OCI-LY7 (cell line): ENCODE measurements at regions not wholly inside any gene's neighbourhood (a gene's known extent, or its start where the extent isn't known, plus 50 kb on each side); places are given as distances from the start of the nearest gene placed in this dataset.

Source experiments
- BruUV-seq: library from RNA; stranded (reverse); fragments of 400-500 nt; replicated peaks from 2 replicates; lab custom pipeline; 2021; lab: Mats Ljungman, UMichigan
- CTCF ChIA-PET: fragments of 300-600 bp; sonication (Branson Sonifier 250); formaldehyde crosslinking; loops from one replicate; lab custom pipeline; 2022; ENCODE audit warnings: antibody characterized with exemption; ENCODE audit not compliant: unreplicated experiment; lab: Charles Lee
- POLR2A ChIA-PET: fragments of 300-600 bp; sonication (Branson Sonifier 250); formaldehyde crosslinking; loops from one replicate; lab custom pipeline; 2022; ENCODE audit warnings: antibody characterized with exemption; lab: Charles Lee
- DNase-seq: peaks from one replicate; pipeline ENCODE4 v3.0.0-alpha.2; 2015; ENCODE audit warnings: low spot score
- H2AFZ ChIP-seq: fragments of 200-600 bp; sonication (generic), shearing (Covaris generic); 2 replicates; pipeline ENCODE4 v1.6.1; 2014; ENCODE audit warnings: mild to moderate bottlenecking, antibody characterized with exemption, low read length, moderate library complexity
- H3K27ac ChIP-seq: fragments of 200-600 bp; sonication (generic); 2 replicates; pipeline ENCODE4 v1.5.1; 2014; ENCODE audit warnings: mixed run types, low read depth, mild to moderate bottlenecking, moderate library complexity, low read length, inconsistent platforms; ENCODE audit not compliant: poor library complexity, severe bottlenecking
- H3K36me3 ChIP-seq: fragments of 200-600 bp; sonication (generic); 2 replicates; pipeline ENCODE4 v1.6.1; 2014; ENCODE audit warnings: mild to moderate bottlenecking, antibody characterized with exemption, low read length, moderate library complexity, mixed read lengths; ENCODE audit not compliant: insufficient read depth
- H3K4me1 ChIP-seq: fragments of 200-600 bp; sonication (generic); 2 replicates; pipeline ENCODE4 v1.5.1; 2014; ENCODE audit warnings: mild to moderate bottlenecking, low read length; ENCODE audit not compliant: insufficient read depth, poor library complexity, severe bottlenecking
- H3K4me2 ChIP-seq: fragments of 200-600 bp; sonication (generic); 2 replicates; pipeline ENCODE4 v1.6.1; 2014; ENCODE audit warnings: mild to moderate bottlenecking, low read length
- H3K4me3 ChIP-seq: fragments of 200-600 bp; sonication (generic); 2 replicates; pipeline ENCODE4 v1.5.1; 2014; ENCODE audit warnings: mild to moderate bottlenecking, low read depth, low read length; ENCODE audit not compliant: poor library complexity, severe bottlenecking
- H3K79me2 ChIP-seq: fragments of 200-600 bp; sonication (generic); 2 replicates; pipeline ENCODE4 v1.6.1; 2016; ENCODE audit warnings: low read depth, mild to moderate bottlenecking, low read length, moderate library complexity, mixed read lengths; ENCODE audit not compliant: insufficient read depth
- H3K9me2 ChIP-seq: fragments of 200-600 bp; sonication (generic); 2 replicates; pipeline ENCODE4 v1.6.1; 2016; ENCODE audit warnings: mild to moderate bottlenecking, low read length, mixed read lengths; ENCODE audit not compliant: insufficient read depth
- H3K9me3 ChIP-seq: fragments of 200-600 bp; sonication (generic); 2 replicates; pipeline ENCODE4 v1.6.1; 2014; ENCODE audit warnings: mild to moderate bottlenecking, mixed run types, low read length, mixed read lengths
- H4K20me1 ChIP-seq: fragments of 200-600 bp; sonication (generic); 2 replicates; pipeline ENCODE4 v1.6.1; 2014; ENCODE audit warnings: mild to moderate bottlenecking, antibody characterized with exemption, low read length, moderate library complexity, mixed read lengths; ENCODE audit not compliant: insufficient read depth
- EZH2phosphoT487 ChIP-seq: fragments of 200-600 bp; sonication (generic); IDR thresholded peaks from 2 replicates; pipeline ENCODE4 v1.6.1; 2018; ENCODE audit warnings: low read depth, borderline replicate concordance, mild to moderate bottlenecking, mixed run types, antibody characterized with exemption, low read length, moderate library complexity, mixed read lengths
- intact Hi-C: fragments of 100-400 bp; cut with micrococcal nuclease; formaldehyde crosslinking; loops from one replicate; pipeline ENCODE4 v1.10.0; 2022; ENCODE audit not compliant: unreplicated experiment
- TF ChIP-seq, protein P1 (sequence below): fragments of 200-600 bp; sonication (generic); conservative IDR thresholded peaks from 2 replicates; pipeline ENCODE4 v1.5.1; 2014; ENCODE audit warnings: mild to moderate bottlenecking, antibody characterized with exemption, low read length, moderate library complexity, mixed read lengths

DNA sequence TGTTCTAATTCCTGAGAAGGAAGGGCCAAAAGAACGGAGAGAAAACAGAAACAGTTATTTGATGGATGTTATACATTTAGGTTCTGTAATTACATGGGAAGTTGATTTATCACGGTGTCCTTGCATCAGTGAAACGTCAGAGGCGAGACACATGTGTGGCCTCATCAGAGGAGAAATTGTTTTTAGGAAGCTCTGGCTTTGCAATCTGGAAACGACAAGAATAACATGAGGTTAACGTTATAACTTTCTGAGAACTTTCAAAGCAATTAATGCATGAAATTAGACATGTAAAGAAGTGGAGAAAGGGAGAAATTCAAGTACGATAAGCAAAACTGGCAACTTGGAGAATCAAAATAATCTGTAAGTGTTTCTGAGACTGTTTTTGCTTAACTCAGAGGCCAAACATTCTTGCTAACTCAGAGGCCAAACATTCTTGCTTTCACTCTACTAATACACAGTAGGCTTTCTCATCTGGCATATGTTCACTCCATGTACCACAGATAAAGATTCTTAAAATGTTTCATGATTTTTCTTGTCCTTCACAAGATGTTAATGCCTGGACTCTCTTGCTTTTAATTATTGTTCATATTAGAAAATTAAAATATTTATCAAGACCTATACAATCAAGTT lies 933.0 kb downstream of the TLE4 start:
- TF ChIP-seq, protein P1, sequence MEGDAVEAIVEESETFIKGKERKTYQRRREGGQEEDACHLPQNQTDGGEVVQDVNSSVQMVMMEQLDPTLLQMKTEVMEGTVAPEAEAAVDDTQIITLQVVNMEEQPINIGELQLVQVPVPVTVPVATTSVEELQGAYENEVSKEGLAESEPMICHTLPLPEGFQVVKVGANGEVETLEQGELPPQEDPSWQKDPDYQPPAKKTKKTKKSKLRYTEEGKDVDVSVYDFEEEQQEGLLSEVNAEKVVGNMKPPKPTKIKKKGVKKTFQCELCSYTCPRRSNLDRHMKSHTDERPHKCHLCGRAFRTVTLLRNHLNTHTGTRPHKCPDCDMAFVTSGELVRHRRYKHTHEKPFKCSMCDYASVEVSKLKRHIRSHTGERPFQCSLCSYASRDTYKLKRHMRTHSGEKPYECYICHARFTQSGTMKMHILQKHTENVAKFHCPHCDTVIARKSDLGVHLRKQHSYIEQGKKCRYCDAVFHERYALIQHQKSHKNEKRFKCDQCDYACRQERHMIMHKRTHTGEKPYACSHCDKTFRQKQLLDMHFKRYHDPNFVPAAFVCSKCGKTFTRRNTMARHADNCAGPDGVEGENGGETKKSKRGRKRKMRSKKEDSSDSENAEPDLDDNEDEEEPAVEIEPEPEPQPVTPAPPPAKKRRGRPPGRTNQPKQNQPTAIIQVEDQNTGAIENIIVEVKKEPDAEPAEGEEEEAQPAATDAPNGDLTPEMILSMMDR = no peak
- TF ChIP-seq EZH2phosphoT487 = no peak
- Histone ChIP-seq H3K27ac (no peak overlapping the region), H3K4me1 (no peaks in the 10 kb centered on the region), H3K79me2 (no peaks in the 10 kb centered on the region), H3K4me2 (no peak overlapping the region), H3K9me3 (no peaks in the 10 kb centered on the region), H3K9me2 (no peaks in the 10 kb centered on the region), H3K4me3 (no peak overlapping the region), H4K20me1 (no peaks in the 10 kb centered on the region), H3K36me3 (no peaks in the 10 kb centered on the region), H2AFZ (no peak overlapping the region)
- BruUV-seq = no TSS peak
- intact Hi-C loops = no loop called here
- ChIA-PET POLR2A (no interaction called here), CTCF (no interaction called here)
- no peak for DNase-seq

DNA sequence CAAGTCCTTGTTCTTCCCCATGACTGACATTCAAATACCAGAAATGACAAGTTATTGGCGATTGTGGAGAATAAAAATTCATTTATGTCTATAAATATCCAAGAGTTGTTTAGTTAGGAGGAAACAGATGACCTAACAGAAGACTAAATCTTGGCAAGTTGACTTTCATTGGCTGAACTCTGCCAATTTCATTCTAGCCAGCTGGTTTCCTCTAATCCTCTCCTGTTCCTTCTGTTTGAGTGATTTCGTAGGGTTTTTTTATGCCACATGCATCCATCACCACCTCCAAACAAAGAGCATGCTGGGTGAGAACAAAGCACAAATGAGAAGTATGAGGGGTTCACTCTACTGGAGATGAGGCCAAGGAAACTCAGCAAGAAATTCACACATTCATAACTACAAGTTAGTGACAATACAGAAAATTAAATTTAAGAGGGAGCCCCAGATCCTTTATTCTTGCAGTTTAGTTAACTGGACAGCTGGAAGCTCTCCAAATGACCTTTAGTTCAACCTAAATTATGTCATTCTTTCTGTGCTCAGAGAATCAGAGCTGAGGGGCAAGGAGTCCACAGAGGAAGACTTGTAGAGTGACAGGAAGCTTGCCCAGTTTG lies 932.0 kb downstream of the TLE4 start:
- H4K20me1 ChIP-seq = no peaks in the 10 kb centered on the region
- ChIA-PET POLR2A (interaction anchor here (0.6 to 0.7 kb wide), 2 partner anchors 137 to 1146 kb away, joined by 3 read pairs; no protein-coding TSS in a partner anchor), CTCF (no interaction called here)
- DNase-seq = no peak
- H3K4me3 ChIP-seq = no peak overlapping the region
- no peaks in the 10 kb centered on the region for H3K79me2 ChIP-seq
- H3K4me2 ChIP-seq = no peak overlapping the region
- H3K9me3 ChIP-seq = no peaks in the 10 kb centered on the region
- H2AFZ ChIP-seq = no peak overlapping the region
- H3K4me1 ChIP-seq = no peaks in the 10 kb centered on the region
- no peaks in the 10 kb centered on the region for H3K36me3 ChIP-seq
- intact Hi-C loops = no loop called here
- no TSS peak for BruUV-seq
- no peaks in the 10 kb centered on the region for H3K9me2 ChIP-seq
- H3K27ac ChIP-seq = no peak overlapping the region
- TF ChIP-seq, protein P1 = no peak
- TF ChIP-seq EZH2phosphoT487 = no peak

DNA sequence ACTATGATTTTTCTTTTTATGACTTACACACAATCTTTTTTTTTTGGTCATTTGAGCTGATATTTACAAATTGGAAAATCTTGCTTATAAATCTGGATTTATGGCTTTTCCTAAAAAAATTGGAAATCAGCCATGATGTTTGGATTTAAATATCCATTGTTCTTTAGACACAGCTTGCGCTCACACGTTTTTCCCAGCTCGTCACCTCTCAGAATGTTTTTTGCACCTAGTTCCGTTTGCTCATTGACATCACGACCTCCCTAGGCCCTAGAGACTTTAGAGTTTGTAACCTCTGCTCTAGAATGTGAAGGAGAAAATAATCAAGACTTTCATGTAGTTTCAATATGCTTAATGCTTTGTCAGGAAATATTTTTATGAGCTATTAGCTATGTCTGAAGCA lies 930.5 kb downstream of the TLE4 start:
- no peaks in the 10 kb centered on the region for H3K36me3 ChIP-seq
- H3K79me2 ChIP-seq = no peaks in the 10 kb centered on the region
- no peak overlapping the region for H3K4me2 ChIP-seq
- CTCF ChIA-PET = no interaction called here
- TF ChIP-seq EZH2phosphoT487 = no peak
- TF ChIP-seq, protein P1 = no peak
- intact Hi-C loops = no loop called here
- no peaks in the 10 kb centered on the region for H3K9me3 ChIP-seq
- BruUV-seq = no TSS peak
- H3K4me1 ChIP-seq = no peaks in the 10 kb centered on the region
- H2AFZ ChIP-seq = no peak overlapping the region
- H3K27ac ChIP-seq = no peak overlapping the region
- no peak overlapping the region for H3K4me3 ChIP-seq
- no peak for DNase-seq
- no peaks in the 10 kb centered on the region for H3K9me2 ChIP-seq
- POLR2A ChIA-PET = interaction anchor here (0.6 to 1.1 kb wide), 2 partner anchors 10 to 15 kb away, joined by 3 read pairs; no protein-coding TSS in a partner anchor
- H4K20me1 ChIP-seq = no peaks in the 10 kb centered on the region
